PC-3 (cell line): ENCODE measurements at regions not wholly inside any gene's neighbourhood (a gene's known extent, or its start where the extent isn't known, plus 50 kb on each side); places are given as distances from the start of the nearest gene placed in this dataset.

Experiments used
- EZH2 ChIP-seq: fragments of 300-600 bp; sonication (generic); IDR thresholded peaks from one replicate; pipeline ENCODE4 v1.6.1; 2017; ENCODE audit warnings: antibody characterized with exemption, mild to moderate bottlenecking, low read length; ENCODE audit not compliant: unreplicated experiment
- TF ChIP-seq, protein P1 (sequence below): fragments of 300-600 bp; sonication (generic); conservative IDR thresholded peaks from 2 replicates; pipeline ENCODE4 v1.5.1; 2017; ENCODE audit warnings: antibody characterized with exemption, low read depth, mild to moderate bottlenecking, low read length

- TF ChIP-seq, protein P1, sequence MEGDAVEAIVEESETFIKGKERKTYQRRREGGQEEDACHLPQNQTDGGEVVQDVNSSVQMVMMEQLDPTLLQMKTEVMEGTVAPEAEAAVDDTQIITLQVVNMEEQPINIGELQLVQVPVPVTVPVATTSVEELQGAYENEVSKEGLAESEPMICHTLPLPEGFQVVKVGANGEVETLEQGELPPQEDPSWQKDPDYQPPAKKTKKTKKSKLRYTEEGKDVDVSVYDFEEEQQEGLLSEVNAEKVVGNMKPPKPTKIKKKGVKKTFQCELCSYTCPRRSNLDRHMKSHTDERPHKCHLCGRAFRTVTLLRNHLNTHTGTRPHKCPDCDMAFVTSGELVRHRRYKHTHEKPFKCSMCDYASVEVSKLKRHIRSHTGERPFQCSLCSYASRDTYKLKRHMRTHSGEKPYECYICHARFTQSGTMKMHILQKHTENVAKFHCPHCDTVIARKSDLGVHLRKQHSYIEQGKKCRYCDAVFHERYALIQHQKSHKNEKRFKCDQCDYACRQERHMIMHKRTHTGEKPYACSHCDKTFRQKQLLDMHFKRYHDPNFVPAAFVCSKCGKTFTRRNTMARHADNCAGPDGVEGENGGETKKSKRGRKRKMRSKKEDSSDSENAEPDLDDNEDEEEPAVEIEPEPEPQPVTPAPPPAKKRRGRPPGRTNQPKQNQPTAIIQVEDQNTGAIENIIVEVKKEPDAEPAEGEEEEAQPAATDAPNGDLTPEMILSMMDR: no peak
- no peak for TF ChIP-seq EZH2
These were observed 513.4 kb downstream of the CSNK1G3 start for GRCh38 chr5:124025306-124025845.
